KMS-11 (cell line): ENCODE measurements at regions not wholly inside any gene's neighbourhood (a gene's known extent, or its start where the extent isn't known, plus 50 kb on each side); places are given as distances from the start of the nearest gene placed in this dataset.

Experiments
- H2AFZ ChIP-seq: fragments of 200-600 bp; sonication (generic); 2 replicates; pipeline ENCODE4 v1.6.1; 2016; ENCODE audit warnings: antibody characterized with exemption, mixed run types, low read depth
- H3K27ac ChIP-seq: fragments of 200-600 bp; sonication (generic); 2 replicates; pipeline ENCODE4 v1.6.1; 2016; ENCODE audit warnings: mild to moderate bottlenecking, mixed run types
- H3K27me3 ChIP-seq: fragments of 200-600 bp; sonication (generic); 2 replicates; pipeline ENCODE4 v1.6.1; 2017; ENCODE audit warnings: mild to moderate bottlenecking, low read depth, mixed run types, moderate library complexity; ENCODE audit not compliant: insufficient read depth
- H3K36me3 ChIP-seq: fragments of 200-600 bp; sonication (generic); 2 replicates; pipeline ENCODE4 v1.6.1; 2017; ENCODE audit warnings: mild to moderate bottlenecking, mixed run types; ENCODE audit not compliant: insufficient read depth
- H3K4me1 ChIP-seq: fragments of 200-600 bp; sonication (generic); 2 replicates; pipeline ENCODE4 v1.6.1; 2016; ENCODE audit warnings: mild to moderate bottlenecking, low read depth, mixed run types; ENCODE audit not compliant: poor library complexity, severe bottlenecking
- H3K4me2 ChIP-seq: fragments of 200-600 bp; sonication (generic); 2 replicates; pipeline ENCODE4 v1.7.0; 2016; ENCODE audit warnings: mild to moderate bottlenecking, mixed run types
- H3K4me3 ChIP-seq: fragments of 200-600 bp; sonication (generic); IDR thresholded peaks from 2 replicates; pipeline ENCODE4 v1.6.1; 2017; ENCODE audit warnings: low read depth, low read length, mixed read lengths; ENCODE audit not compliant: insufficient read depth
- H3K79me2 ChIP-seq: fragments of 200-600 bp; sonication (generic); 2 replicates; pipeline ENCODE4 v1.6.1; 2016; ENCODE audit warnings: low read depth, mixed run types; ENCODE audit not compliant: insufficient read depth
- H3K9ac ChIP-seq: fragments of 200-600 bp; sonication (generic); 2 replicates; pipeline ENCODE4 v1.6.1; 2016; ENCODE audit warnings: mild to moderate bottlenecking, mixed run types
- H4K20me1 ChIP-seq: fragments of 200-600 bp; sonication (generic); 2 replicates; pipeline ENCODE4 v1.6.1; 2016; ENCODE audit warnings: mild to moderate bottlenecking, mixed run types; ENCODE audit not compliant: insufficient read depth
- TF ChIP-seq, protein P1 (sequence below): fragments of 200-600 bp; sonication (generic); conservative IDR thresholded peaks from 2 replicates; pipeline ENCODE4 v1.6.1; 2017; ENCODE audit warnings: low read depth, mild to moderate bottlenecking, antibody characterized with exemption, low read length, moderate library complexity, mixed read lengths

DNA sequence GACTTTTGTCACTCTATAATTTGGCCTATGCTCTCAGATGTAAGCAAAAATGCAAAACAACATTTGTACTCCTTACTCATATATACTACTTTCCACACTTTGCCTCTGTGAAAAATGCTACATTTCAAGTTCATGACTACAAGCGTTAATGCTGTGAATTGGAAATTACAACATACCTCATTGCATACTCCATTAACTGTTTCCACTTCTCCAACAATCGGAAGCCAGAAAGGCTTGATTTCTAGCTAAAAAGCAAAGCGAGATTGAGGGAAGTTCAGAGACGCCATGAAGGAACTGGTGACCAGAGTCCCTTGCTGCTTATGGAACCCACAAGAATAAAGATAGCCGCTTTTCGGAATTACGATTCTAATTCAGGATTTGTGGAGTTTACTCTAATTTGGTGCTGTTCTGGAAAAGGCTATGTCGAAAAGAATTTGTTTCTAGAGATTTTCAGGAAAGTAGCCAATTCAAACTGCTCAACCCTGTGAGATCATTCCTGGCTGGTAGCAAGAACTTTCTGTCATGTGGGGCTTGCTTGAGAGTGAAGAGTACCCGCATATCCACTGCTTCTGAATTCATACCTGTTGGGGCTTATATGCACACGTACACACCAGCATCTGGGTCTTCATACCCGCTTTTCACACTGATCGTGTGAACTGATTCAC lies 98.0 kb upstream of the CITED2 start:
- Histone ChIP-seq H3K36me3 (no peaks in the 10 kb centered on the region), H3K4me3 (no peak overlapping the region), H3K27ac (no peak overlapping the region), H3K79me2 (no peaks in the 10 kb centered on the region), H3K4me1 (peaks cover 60% of the 10 kb centered on the region), H4K20me1 (no peaks in the 10 kb centered on the region), H3K9ac (no peak overlapping the region), H3K27me3 (no peaks in the 10 kb centered on the region), H3K4me2 (no peak overlapping the region), H2AFZ (no peak overlapping the region)
- TF ChIP-seq, protein P1, sequence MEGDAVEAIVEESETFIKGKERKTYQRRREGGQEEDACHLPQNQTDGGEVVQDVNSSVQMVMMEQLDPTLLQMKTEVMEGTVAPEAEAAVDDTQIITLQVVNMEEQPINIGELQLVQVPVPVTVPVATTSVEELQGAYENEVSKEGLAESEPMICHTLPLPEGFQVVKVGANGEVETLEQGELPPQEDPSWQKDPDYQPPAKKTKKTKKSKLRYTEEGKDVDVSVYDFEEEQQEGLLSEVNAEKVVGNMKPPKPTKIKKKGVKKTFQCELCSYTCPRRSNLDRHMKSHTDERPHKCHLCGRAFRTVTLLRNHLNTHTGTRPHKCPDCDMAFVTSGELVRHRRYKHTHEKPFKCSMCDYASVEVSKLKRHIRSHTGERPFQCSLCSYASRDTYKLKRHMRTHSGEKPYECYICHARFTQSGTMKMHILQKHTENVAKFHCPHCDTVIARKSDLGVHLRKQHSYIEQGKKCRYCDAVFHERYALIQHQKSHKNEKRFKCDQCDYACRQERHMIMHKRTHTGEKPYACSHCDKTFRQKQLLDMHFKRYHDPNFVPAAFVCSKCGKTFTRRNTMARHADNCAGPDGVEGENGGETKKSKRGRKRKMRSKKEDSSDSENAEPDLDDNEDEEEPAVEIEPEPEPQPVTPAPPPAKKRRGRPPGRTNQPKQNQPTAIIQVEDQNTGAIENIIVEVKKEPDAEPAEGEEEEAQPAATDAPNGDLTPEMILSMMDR, result no peak

DNA sequence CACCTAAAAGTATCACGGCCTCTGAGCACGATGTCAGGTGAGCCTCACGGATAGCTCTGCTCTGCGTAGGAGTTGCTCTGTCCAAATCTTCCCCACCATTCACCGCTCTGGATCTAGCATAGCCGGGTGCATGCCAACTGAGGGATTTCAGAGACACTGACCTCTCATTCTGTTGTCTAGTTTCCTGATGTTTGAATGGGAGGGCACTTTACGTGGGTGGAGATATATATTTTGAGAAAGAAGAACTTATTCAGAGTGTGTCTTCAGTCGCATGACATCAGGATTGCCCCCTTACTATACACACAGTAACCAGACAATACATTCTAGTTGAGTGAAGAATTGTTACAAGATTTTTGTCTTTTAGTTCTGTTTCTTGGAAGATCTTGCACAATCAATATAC lies 96.5 kb upstream of the CITED2 start:
- Histone ChIP-seq H4K20me1 (no peaks in the 10 kb centered on the region), H2AFZ (no peak overlapping the region), H3K79me2 (no peaks in the 10 kb centered on the region), H3K36me3 (no peaks in the 10 kb centered on the region), H3K27me3 (no peaks in the 10 kb centered on the region), H3K27ac (no peak overlapping the region), H3K4me2 (no peak overlapping the region), H3K9ac (no peak overlapping the region), H3K4me3 (no peak overlapping the region), H3K4me1 (peaks cover 48% of the 10 kb centered on the region)
- TF ChIP-seq, protein P1, result no peak

DNA sequence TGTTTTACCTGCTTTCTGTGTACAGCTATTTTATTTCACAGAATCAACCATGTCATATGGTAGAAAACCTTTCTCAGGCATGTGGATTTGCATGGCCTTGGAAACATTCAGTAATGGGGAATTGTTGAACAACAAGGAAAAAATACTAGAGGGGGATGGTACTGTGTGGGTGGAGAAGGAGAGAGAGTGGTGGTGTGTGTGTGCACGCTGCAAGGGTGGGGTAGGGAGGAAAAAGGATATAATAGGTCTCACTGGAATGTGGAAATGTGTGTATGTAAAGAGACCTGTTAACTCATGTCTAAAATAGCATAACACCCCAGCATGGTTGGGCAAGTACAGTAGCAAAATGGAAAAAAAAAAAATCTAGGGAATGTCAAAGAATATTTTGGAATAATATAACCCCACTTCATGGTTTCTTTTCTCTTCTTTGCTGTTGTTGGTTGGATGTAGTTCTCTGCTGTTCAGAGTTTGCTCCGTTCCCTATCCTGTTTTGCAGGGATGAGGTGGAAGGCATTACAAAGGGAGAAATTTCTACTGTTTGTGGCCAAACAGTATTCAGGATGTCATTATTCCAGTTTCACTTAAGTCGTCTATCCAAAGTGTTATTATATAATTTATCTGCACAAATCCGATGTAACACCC lies 93.9 kb upstream of the CITED2 start:
- TF ChIP-seq, protein P1, result no peak
- Histone ChIP-seq H3K4me3 (no peak overlapping the region), H3K36me3 (no peaks in the 10 kb centered on the region), H4K20me1 (no peaks in the 10 kb centered on the region), H3K9ac (no peak overlapping the region), H3K4me1 (peaks cover 25% of the 10 kb centered on the region), H3K4me2 (no peak overlapping the region), H3K79me2 (no peaks in the 10 kb centered on the region), H3K27ac (no peak overlapping the region), H3K27me3 (no peaks in the 10 kb centered on the region), H2AFZ (no peak overlapping the region)

DNA sequence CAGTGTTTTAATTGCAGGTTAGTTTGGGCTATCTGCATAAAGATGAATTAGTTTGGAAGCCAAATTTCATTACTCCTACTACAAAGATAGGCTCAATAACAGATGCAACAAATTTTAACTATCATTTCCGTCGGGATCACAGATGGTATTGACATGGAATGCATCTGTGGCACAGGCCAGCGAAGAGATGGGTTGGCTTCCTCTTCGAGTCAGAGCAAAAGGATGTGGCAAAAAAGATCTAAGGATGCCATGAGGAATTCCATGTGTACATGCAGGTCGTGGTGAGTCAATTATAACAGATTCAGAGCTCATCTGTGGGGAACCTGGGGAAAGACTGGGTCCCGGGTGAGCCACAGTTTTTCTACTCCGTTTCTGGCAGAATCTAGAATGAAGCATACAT lies 83.0 kb upstream of the CITED2 start:
- Histone ChIP-seq H4K20me1 (no peaks in the 10 kb centered on the region), H3K27ac (no peak overlapping the region), H3K4me3 (no peak overlapping the region), H3K4me1 (no peaks in the 10 kb centered on the region), H3K4me2 (no peak overlapping the region), H2AFZ (no peak overlapping the region), H3K36me3 (no peaks in the 10 kb centered on the region), H3K79me2 (no peaks in the 10 kb centered on the region), H3K27me3 (no peaks in the 10 kb centered on the region), H3K9ac (no peak overlapping the region)
- TF ChIP-seq, protein P1, result no peak
